ENCODE measurements at regions not wholly inside any gene's neighbourhood (a gene's known extent, or its start where the extent isn't known, plus 50 kb on each side); places are given as distances from the start of the nearest gene placed in this dataset.

DNA sequence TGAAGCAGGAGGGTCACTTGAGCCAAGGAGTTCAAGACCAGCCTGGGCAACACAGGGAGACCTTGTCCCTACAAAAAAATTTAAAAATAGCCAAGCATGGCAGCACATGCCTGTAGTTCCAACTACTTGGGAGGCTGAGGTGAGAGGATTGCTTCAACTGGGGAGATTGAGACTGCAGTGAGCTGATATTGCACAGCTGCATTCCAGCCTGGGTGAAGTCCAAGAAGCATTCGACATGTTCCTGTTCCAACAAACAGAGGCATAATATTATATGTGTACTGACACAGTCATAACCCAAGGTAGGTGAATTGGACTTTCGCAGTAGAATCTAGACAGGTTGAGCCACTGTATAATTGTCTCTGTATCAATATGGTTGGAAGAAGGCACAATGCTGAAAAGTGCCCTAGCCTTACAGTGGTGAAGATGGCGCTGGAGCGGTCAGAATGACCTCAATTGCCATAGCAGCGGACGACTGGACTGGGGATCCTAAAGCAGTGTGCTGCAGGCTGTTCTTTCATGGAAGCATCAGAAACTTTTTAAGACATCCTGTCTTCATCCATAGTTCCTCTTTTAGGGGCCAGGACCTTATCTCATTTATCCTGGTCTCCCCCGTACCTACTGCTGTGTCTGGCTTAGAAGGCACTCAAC lies 112.0 kb upstream of the CLDN10 start:
- no peak overlapping the region for H3K4me3 Mint-ChIP-seq
- DNase-seq: no peak
- no peaks in the 10 kb centered on the region for H3K36me3 Mint-ChIP-seq (ENCODE audit: low read depth)
- ChIA-PET CTCF (no interaction called here), POLR2A (no interaction called here)
- H3K27ac Mint-ChIP-seq: no peak overlapping the region
- no peaks in the 10 kb centered on the region for H3K4me1 Mint-ChIP-seq
- H3K9me3 Mint-ChIP-seq: no peaks in the 10 kb centered on the region
- peaks cover 3% of the 10 kb centered on the region for H3K27me3 Mint-ChIP-seq

GRCh38 chr13:95441326-95441725 lies 111.2 kb upstream of the CLDN10 start:
- no peak overlapping the region for H3K27ac Mint-ChIP-seq
- POLR2A ChIA-PET: no interaction called here
- DNase-seq: no peak
- H3K9me3 Mint-ChIP-seq: no peaks in the 10 kb centered on the region
- peaks cover 3% of the 10 kb centered on the region for H3K27me3 Mint-ChIP-seq
- H3K4me1 Mint-ChIP-seq: no peaks in the 10 kb centered on the region
- no peaks in the 10 kb centered on the region for H3K36me3 Mint-ChIP-seq (ENCODE audit: low read depth)
- CTCF ChIA-PET: no interaction called here
- H3K4me3 Mint-ChIP-seq: no peak overlapping the region

- no peak overlapping the region for H3K4me3 Mint-ChIP-seq
- no peaks in the 10 kb centered on the region for H3K4me1 Mint-ChIP-seq
- H3K36me3 Mint-ChIP-seq (ENCODE audit: low read depth): no peaks in the 10 kb centered on the region
- POLR2A ChIA-PET: no interaction called here
- DNase-seq: no peak
- no peak overlapping the region for H3K27ac Mint-ChIP-seq
- H3K9me3 Mint-ChIP-seq: no peaks in the 10 kb centered on the region
- CTCF ChIA-PET: interaction anchor here (1.5 kb wide), 1 partner anchor 40 kb away, joined by 5 read pairs; no protein-coding TSS in a partner anchor
- peaks cover 9% of the 10 kb centered on the region for H3K27me3 Mint-ChIP-seq
Measured at GRCh38 chr13:95444006-95444730, 108.4 kb upstream of the CLDN10 start.

DNA sequence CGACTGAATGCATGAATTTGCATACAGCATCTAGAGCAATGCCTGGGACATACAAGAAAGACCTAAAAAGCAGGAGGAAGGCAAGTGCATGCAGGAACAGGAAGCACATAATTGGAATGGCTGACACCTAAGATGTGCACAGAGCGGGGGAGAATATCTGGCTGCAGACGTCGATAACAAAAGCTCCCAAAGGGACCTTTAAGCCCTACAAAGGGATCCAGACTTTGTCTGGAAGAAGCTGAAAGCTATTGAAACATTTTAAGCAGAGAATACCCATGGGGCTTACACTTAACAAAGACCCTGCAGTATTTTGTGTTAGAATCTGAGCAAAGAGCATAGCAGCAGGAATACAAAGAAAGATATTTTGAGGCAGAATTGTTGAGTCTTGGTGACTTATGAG lies 107.4 kb upstream of the CLDN10 start:
- Mint-ChIP-seq H3K36me3 (ENCODE audit: low read depth) (no peaks in the 10 kb centered on the region), H3K9me3 (no peaks in the 10 kb centered on the region), H3K4me3 (no peak overlapping the region), H3K27me3 (peaks cover 9% of the 10 kb centered on the region), H3K27ac (no peak overlapping the region), H3K4me1 (no peaks in the 10 kb centered on the region)
- DNase-seq: no peak
- ChIA-PET CTCF (no interaction called here), POLR2A (no interaction called here)

- H3K27me3 Mint-ChIP-seq: peaks cover 9% of the 10 kb centered on the region
- ChIA-PET CTCF (interaction anchor here (1.1 kb wide), 1 partner anchor 29 kb away, joined by 3 read pairs; no protein-coding TSS in a partner anchor), POLR2A (no interaction called here)
Measured at GRCh38 chr13:95447814-95448213, 104.7 kb upstream of the CLDN10 start.

GRCh38 chr13:95451656-95452055 lies 100.9 kb upstream of the CLDN10 start:
- POLR2A ChIA-PET: no interaction called here

More at GRCh38 chr13:95447814-95448213, 104.7 kb upstream of the CLDN10 start:
- Mint-ChIP-seq H3K27ac (no peak overlapping the region), H3K9me3 (no peaks in the 10 kb centered on the region), H3K4me1 (no peaks in the 10 kb centered on the region), H3K36me3 (ENCODE audit: low read depth) (no peaks in the 10 kb centered on the region), H3K4me3 (no peak overlapping the region)
- no peak for DNase-seq

DNA sequence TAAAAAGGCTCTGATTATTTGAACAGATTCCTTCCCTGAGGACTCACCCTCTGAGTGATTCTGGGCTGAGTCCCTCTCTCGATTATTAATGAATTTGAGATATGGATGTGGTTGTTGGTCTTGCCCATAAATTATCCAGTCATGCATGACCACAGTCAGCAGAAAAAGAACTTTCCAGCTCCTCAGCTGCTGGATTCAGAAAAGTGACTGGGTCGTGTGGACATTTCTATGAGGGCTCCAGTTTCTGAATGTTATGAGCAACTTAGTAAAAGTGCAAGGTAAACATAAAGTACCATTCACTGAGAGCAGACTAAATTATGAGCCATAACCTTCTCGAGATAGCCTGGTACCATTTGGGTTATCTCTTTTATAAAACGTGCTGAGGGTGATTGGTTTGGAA lies 100.1 kb upstream of the CLDN10 start:
- no peak for DNase-seq
- Mint-ChIP-seq H3K4me3 (no peak overlapping the region), H3K27me3 (peaks cover 5% of the 10 kb centered on the region), H3K27ac (no peak overlapping the region), H3K36me3 (ENCODE audit: low read depth) (no peaks in the 10 kb centered on the region), H3K9me3 (no peaks in the 10 kb centered on the region), H3K4me1 (peaks cover 12% of the 10 kb centered on the region)
- POLR2A ChIA-PET: no interaction called here
- CTCF ChIA-PET: no interaction called here

More at GRCh38 chr13:95451656-95452055, 100.9 kb upstream of the CLDN10 start:
- Mint-ChIP-seq H3K4me3 (no peak overlapping the region), H3K9me3 (no peaks in the 10 kb centered on the region), H3K36me3 (ENCODE audit: low read depth) (no peaks in the 10 kb centered on the region), H3K27ac (no peak overlapping the region), H3K4me1 (peaks cover 5% of the 10 kb centered on the region), H3K27me3 (peaks cover 6% of the 10 kb centered on the region)
- no peak for DNase-seq
- CTCF ChIA-PET: no interaction called here

DNA sequence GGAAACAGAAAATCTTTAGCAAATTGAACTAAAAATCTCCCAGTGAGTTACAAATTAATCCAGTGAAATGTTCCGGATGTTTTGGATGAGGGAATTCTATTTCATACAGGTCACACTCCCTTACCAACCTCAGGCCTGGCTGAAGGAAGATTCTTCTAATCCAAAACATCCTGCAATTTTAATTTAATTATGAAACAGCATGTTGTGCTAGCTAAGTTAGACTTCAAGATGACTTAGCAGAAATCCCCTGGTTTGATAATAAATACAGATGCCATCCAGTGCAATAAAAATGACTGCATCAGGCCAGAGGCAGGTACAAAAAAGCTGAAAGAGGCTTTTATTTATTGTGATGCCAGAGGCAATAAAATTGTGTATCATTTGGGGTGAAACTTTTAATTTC lies 96.7 kb upstream of the CLDN10 start:
- Mint-ChIP-seq H3K9me3 (peaks cover 14% of the 10 kb centered on the region), H3K27me3 (peaks cover 1% of the 10 kb centered on the region), H3K36me3 (ENCODE audit: low read depth) (peaks cover 2% of the 10 kb centered on the region), H3K4me1 (peaks cover 14% of the 10 kb centered on the region), H3K27ac (no peak overlapping the region), H3K4me3 (no peak overlapping the region)
- ChIA-PET POLR2A (no interaction called here), CTCF (no interaction called here)
- DNase-seq: no peak

- Mint-ChIP-seq H3K27ac (no peak overlapping the region), H3K9me3 (peaks cover 14% of the 10 kb centered on the region), H3K4me1 (peaks cover 14% of the 10 kb centered on the region), H3K36me3 (ENCODE audit: low read depth) (peaks cover 2% of the 10 kb centered on the region), H3K27me3 (peaks cover 1% of the 10 kb centered on the region), H3K4me3 (peak overlapping the region; percentile 4)
- POLR2A ChIA-PET: no interaction called here
- no peak for DNase-seq
- CTCF ChIA-PET: no interaction called here
Measured at GRCh38 chr13:95456815-95457214, 95.7 kb upstream of the CLDN10 start.

GRCh38 chr13:95457294-95457693 lies 95.2 kb upstream of the CLDN10 start:
- H3K4me1 Mint-ChIP-seq: peaks cover 14% of the 10 kb centered on the region
- H3K4me3 Mint-ChIP-seq: no peak overlapping the region
- CTCF ChIA-PET: no interaction called here
- POLR2A ChIA-PET: no interaction called here
- DNase-seq: no peak
- H3K27ac Mint-ChIP-seq: no peak overlapping the region
- peaks cover 2% of the 10 kb centered on the region for H3K36me3 Mint-ChIP-seq (ENCODE audit: low read depth)
- peaks cover 14% of the 10 kb centered on the region for H3K9me3 Mint-ChIP-seq
- peaks cover 1% of the 10 kb centered on the region for H3K27me3 Mint-ChIP-seq

DNA sequence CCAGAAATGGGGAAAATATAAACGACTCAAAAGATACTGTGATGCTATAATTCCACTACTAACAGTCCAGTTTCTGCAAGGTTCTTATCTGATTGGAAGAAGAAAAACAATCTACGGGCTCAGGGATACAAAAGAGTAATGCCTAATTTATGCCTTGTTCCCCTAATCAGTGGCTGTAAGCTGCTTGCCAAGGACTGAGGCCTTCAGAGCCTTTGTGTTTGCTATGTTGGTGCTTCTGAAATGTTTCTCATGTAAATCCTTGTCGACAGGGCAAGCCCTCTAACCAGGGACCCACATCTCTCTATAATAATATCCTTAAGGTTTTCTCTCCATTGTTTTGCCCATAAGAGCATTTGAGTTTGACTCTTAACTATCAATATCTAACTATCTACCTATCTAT lies 89.7 kb upstream of the CLDN10 start:
- H3K27ac Mint-ChIP-seq: no peak overlapping the region
- H3K36me3 Mint-ChIP-seq (ENCODE audit: low read depth): peaks cover 2% of the 10 kb centered on the region
- H3K4me3 Mint-ChIP-seq: no peak overlapping the region
- CTCF ChIA-PET: no interaction called here
- DNase-seq: no peak
- peaks cover 14% of the 10 kb centered on the region for H3K9me3 Mint-ChIP-seq
- POLR2A ChIA-PET: no interaction called here
- H3K27me3 Mint-ChIP-seq: no peaks in the 10 kb centered on the region
- H3K4me1 Mint-ChIP-seq: no peaks in the 10 kb centered on the region

- CTCF ChIA-PET: no interaction called here
- Mint-ChIP-seq H3K36me3 (ENCODE audit: low read depth) (peaks cover 2% of the 10 kb centered on the region), H3K9me3 (peaks cover 13% of the 10 kb centered on the region), H3K4me3 (no peak overlapping the region), H3K4me1 (no peaks in the 10 kb centered on the region), H3K27me3 (no peaks in the 10 kb centered on the region), H3K27ac (no peak overlapping the region)
- POLR2A ChIA-PET: no interaction called here
- DNase-seq: no peak
Measured at GRCh38 chr13:95463531-95463930, 89.0 kb upstream of the CLDN10 start.

- CTCF ChIA-PET: no interaction called here
Measured at GRCh38 chr13:95470574-95471366, 81.8 kb upstream of the CLDN10 start.

More at GRCh38 chr13:95470574-95471366, 81.8 kb upstream of the CLDN10 start:
- POLR2A ChIA-PET: no interaction called here
- H3K4me3 Mint-ChIP-seq: no peak overlapping the region
- H3K27me3 Mint-ChIP-seq: peaks cover under 1% of the 10 kb centered on the region
- H3K27ac Mint-ChIP-seq: no peak overlapping the region
- H3K36me3 Mint-ChIP-seq (ENCODE audit: low read depth): no peaks in the 10 kb centered on the region
- no peaks in the 10 kb centered on the region for H3K4me1 Mint-ChIP-seq
- DNase-seq: no peak
- H3K9me3 Mint-ChIP-seq: no peaks in the 10 kb centered on the region
